Erythroblast (primary cell): ENCODE measurements at regions not wholly inside any gene's neighbourhood (a gene's known extent, or its start where the extent isn't known, plus 50 kb on each side); places are given as distances from the start of the nearest gene placed in this dataset.

Source experiments
- GATA1 ChIP-seq: IDR thresholded peaks from 2 replicates; pipeline ENCODE4 v1.6.1; 2011; ENCODE audit warnings: low read depth, mild to moderate bottlenecking, control low read depth, low read length, moderate library complexity
- POLR2A ChIP-seq: IDR thresholded peaks from 2 replicates; pipeline ENCODE4 v1.6.1; 2011; ENCODE audit warnings: mild to moderate bottlenecking, low read length

DNA sequence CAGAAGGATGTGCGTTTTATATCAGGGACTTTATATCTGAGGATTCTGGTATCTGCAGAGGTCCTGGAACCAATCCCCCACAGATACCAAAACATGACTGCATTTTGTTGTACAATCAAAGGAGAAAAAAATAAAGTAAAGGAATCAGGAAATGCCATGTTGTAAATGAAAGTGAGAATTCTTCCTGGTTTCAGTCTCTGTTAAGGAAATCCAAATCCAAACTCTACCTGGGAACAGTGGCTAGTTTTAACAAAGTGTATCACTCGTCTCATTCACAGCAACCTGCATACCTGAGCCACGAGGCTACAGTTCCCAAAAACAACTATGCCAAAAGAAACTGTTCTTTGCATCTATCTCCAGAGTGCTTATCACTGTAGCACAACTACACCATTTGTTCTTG lies 77.3 kb upstream of the ATF3 start:
- no peak for TF ChIP-seq POLR2A
- no peak for TF ChIP-seq GATA1
